BLaER1 treated with 17β-estradiol and CSF1 and Interleukin-3, amounts not matched to agents 10 nM and 100 nM (cell line): ENCODE measurements at regions not wholly inside any gene's neighbourhood (a gene's known extent, or its start where the extent isn't known, plus 50 kb on each side); places are given as distances from the start of the nearest gene placed in this dataset.

Source experiments
- H3K27ac ChIP-seq, 11 experiments: shearing (Covaris generic); formaldehyde crosslinking; 2 replicates each; pipeline ENCODE4 v1.8.1; 2022
- H3K27me3 ChIP-seq, 11 experiments: shearing (Covaris generic); formaldehyde crosslinking; 2 replicates each; pipeline ENCODE4 v1.8.1; 2022
- H3K36me3 ChIP-seq, 11 experiments: shearing (Covaris generic); formaldehyde crosslinking; 2 replicates each; pipeline ENCODE4 v1.8.1; 2022
- H3K4me1 ChIP-seq, 10 experiments: shearing (Covaris generic); formaldehyde crosslinking; 2 replicates each; pipeline ENCODE4 v1.8.1; 2022
- H3K4me2 ChIP-seq, 11 experiments: shearing (Covaris generic); formaldehyde crosslinking; 2 replicates each; pipeline ENCODE4 v1.8.1; 2022
- H3K4me3 ChIP-seq, 10 experiments: shearing (Covaris generic); formaldehyde crosslinking; 2 replicates each; pipeline ENCODE4 v1.8.1; 2022
- H3K9ac ChIP-seq, 11 experiments: shearing (Covaris generic); formaldehyde crosslinking; 2 replicates each; pipeline ENCODE4 v1.8.1; 2022
- H3K9me3 ChIP-seq, 11 experiments: shearing (Covaris generic); formaldehyde crosslinking; replicated peaks in 1 of 11; 2 replicates each; pipeline ENCODE4 v1.8.1; 2022
- H4K20me1 ChIP-seq, 11 experiments: shearing (Covaris generic); formaldehyde crosslinking; 2 replicates each; pipeline ENCODE4 v1.8.1; 2022
- Cebpa-rat ChIP-seq, 11 experiments: shearing (Covaris generic); IDR thresholded peaks; 2 replicates each; pipeline ENCODE4 v1.8.1; 2022

GRCh38 chr13:71087432-71087831 is 779.6 kb downstream of the DACH1 start:
- H3K27ac ChIP-seq = no peak overlapping the region
- H4K20me1 ChIP-seq = no peaks in the 10 kb centered on the region
- H3K9me3 ChIP-seq = 0 out of 22 replicates have a peak, but pooled peaks cover 0 to 4% (median 0%) of the 10 kb centered on the region in 11 experiments
- no peak overlapping the region for H3K9ac ChIP-seq
- no peaks in the 10 kb centered on the region for H3K4me1 ChIP-seq
- H3K4me2 ChIP-seq = no peak overlapping the region
- no peak for TF ChIP-seq Cebpa-rat (IDR thresholded peaks at IDR 0.05)
- no peaks in the 10 kb centered on the region for H3K27me3 ChIP-seq
- H3K4me3 ChIP-seq = no peak overlapping the region
- no peaks in the 10 kb centered on the region for H3K36me3 ChIP-seq

DNA sequence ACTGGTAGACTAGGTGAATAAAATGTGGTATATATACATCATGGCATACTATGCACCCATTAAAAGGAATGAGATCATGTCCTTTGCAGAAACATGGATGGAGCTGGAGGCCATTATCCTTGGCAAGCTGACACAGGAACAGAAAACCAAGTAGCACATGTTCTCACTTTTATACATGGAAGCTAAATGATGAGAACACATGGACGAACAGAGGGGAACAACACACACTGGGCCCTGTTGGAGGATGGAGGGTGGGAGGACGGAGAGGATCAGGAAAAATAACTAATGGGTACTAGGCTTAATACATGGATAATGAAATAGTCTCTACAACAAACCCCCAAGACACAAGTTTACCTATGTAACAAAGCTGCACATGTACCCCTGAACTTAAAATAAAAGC is 780.0 kb downstream of the DACH1 start:
- Histone ChIP-seq H3K4me3 (no peak overlapping the region), H3K4me2 (no peak overlapping the region), H3K27me3 (no peaks in the 10 kb centered on the region), H3K9ac (no peak overlapping the region), H3K36me3 (no peaks in the 10 kb centered on the region), H4K20me1 (no peaks in the 10 kb centered on the region), H3K4me1 (no peaks in the 10 kb centered on the region), H3K9me3 (0 out of 22 replicates have a peak, but pooled peaks cover 0 to 4% (median 0%) of the 10 kb centered on the region in 11 experiments), H3K27ac (no peak overlapping the region)
- TF ChIP-seq Cebpa-rat (IDR thresholded peaks at IDR 0.05) = no peak

DNA sequence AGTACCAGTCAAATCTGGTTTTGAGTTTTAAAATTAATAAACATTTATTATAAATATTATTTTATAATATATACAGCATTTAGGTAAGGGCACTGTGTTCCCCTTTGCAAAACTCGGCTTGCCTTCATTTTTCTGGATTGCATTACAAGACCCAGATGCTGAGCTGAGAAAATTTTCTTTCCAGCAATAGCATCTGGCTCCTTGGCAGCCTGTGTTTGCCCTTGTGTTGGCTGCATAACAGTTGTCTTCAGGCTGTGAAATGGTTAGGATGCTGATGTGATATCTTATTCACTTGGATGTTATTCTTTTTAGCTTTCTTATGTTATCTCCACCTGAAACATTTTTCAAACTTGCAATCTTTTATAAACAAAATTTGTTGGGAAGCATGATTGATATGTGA is 784.4 kb downstream of the DACH1 start:
- H4K20me1 ChIP-seq = no peaks in the 10 kb centered on the region
- no peaks in the 10 kb centered on the region for H3K4me1 ChIP-seq
- H3K4me2 ChIP-seq = no peak overlapping the region
- no peaks in the 10 kb centered on the region for H3K36me3 ChIP-seq
- H3K27ac ChIP-seq = no peak overlapping the region
- H3K9me3 ChIP-seq = no peaks in the 10 kb centered on the region
- no peak for TF ChIP-seq Cebpa-rat (IDR thresholded peaks at IDR 0.05)
- H3K9ac ChIP-seq = no peak overlapping the region
- no peaks in the 10 kb centered on the region for H3K27me3 ChIP-seq
- no peak overlapping the region for H3K4me3 ChIP-seq

- Histone ChIP-seq H3K9me3 (no peaks in the 10 kb centered on the region), H3K36me3 (no peaks in the 10 kb centered on the region), H3K27me3 (no peaks in the 10 kb centered on the region), H3K4me3 (no peak overlapping the region), H3K4me2 (no peak overlapping the region), H3K4me1 (no peaks in the 10 kb centered on the region), H4K20me1 (no peaks in the 10 kb centered on the region), H3K9ac (no peak overlapping the region), H3K27ac (no peak overlapping the region)
- TF ChIP-seq Cebpa-rat (IDR thresholded peaks at IDR 0.05) = no peak
These were observed 787.4 kb downstream of the DACH1 start for GRCh38 chr13:71079638-71080037.

- Histone ChIP-seq H3K9me3 (0 out of 22 replicates have a peak, but pooled peaks cover 0 to 4% (median 0%) of the 10 kb centered on the region in 11 experiments), H3K4me2 (no peak overlapping the region), H3K27ac (no peak overlapping the region), H3K4me1 (no peaks in the 10 kb centered on the region), H3K27me3 (no peaks in the 10 kb centered on the region), H3K36me3 (no peaks in the 10 kb centered on the region), H4K20me1 (no peaks in the 10 kb centered on the region), H3K9ac (no peak overlapping the region), H3K4me3 (no peak overlapping the region)
- no peak for TF ChIP-seq Cebpa-rat (IDR thresholded peaks at IDR 0.05)
These were observed 799.0 kb downstream of the DACH1 start for GRCh38 chr13:71068041-71068440.

DNA sequence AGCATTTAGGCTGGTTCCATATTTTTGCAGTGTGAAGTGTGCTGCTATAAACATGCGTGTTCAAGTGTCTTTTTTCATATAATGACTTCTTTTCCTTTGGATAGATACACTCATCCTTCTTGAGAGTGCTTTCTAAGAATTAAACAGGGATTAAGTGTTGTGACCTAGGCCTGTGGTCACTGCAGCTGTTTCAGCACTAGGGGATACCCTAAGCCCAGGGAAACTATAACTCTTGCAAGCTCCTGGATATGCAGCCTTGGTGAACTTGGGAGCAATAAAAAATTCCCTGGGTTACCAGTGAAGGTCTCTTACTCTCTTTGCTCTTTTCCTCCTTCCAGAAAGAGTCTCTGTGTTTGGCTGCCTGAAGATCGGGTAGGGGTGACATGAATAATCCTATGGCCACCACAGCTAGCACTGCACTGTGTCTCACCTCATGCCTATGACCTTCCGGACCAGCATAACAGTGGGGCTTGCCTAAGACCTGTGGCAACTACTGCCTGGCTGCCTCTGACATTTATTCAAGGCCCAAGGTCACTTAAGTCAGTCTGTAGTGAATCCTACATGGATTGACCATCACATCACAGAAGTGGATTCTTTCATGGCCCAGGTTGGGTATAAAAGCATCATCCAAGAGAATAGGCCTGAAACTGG is 799.7 kb downstream of the DACH1 start:
- H3K27me3 ChIP-seq = no peaks in the 10 kb centered on the region
- no peak for TF ChIP-seq Cebpa-rat (IDR thresholded peaks at IDR 0.05)
- H3K9me3 ChIP-seq = peaks cover 0 to 6% (median 2%) of the 10 kb centered on the region in 11 experiments; a peak in 7 of 22 replicates
- H3K9ac ChIP-seq = no peak overlapping the region
- H4K20me1 ChIP-seq = no peaks in the 10 kb centered on the region
- no peaks in the 10 kb centered on the region for H3K4me1 ChIP-seq
- H3K27ac ChIP-seq = no peak overlapping the region
- H3K4me3 ChIP-seq = no peak overlapping the region
- no peaks in the 10 kb centered on the region for H3K36me3 ChIP-seq
- H3K4me2 ChIP-seq = no peak overlapping the region

DNA sequence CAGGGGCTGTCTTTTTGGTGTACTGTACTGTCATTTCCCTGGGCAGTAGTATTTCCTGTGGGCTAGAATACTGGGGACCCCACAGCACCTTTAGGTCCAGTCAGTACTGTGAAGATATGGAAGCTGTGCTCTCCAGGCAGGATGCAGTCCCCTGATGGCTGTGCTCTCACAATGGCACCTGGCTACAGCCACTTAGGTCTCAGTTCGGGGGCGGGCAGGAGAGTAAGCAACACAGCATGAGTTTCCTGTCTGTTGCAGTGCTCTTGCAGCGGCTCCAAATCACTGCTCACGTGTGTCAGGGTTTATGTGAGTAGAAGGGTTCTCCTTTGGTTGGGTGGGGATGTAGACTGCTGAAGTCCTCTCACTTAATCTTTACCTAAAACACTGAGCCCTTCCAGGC is 810.4 kb downstream of the DACH1 start:
- H3K36me3 ChIP-seq = no peaks in the 10 kb centered on the region; a peak in 1 of 22 replicates
- no peaks in the 10 kb centered on the region for H4K20me1 ChIP-seq
- no peak overlapping the region for H3K27ac ChIP-seq
- H3K4me3 ChIP-seq = no peak overlapping the region
- peaks cover 0 to 14% (median 6%) of the 10 kb centered on the region in 10 experiments; a peak in 7 of 20 replicates for H3K4me1 ChIP-seq
- H3K9me3 ChIP-seq = peaks cover 9 to 30% (median 18%) of the 10 kb centered on the region in 11 experiments; a peak in 21 of 22 replicates
- 0 out of 22 replicates have a peak overlapping the region, but pooled peaks of 2 of the 11 experiments have one; percentile 4 to 10 for H3K4me2 ChIP-seq
- no peak for TF ChIP-seq Cebpa-rat (IDR thresholded peaks at IDR 0.05)
- no peak overlapping the region for H3K9ac ChIP-seq
- no peaks in the 10 kb centered on the region for H3K27me3 ChIP-seq

- no peaks in the 10 kb centered on the region; a peak in 1 of 22 replicates for H3K36me3 ChIP-seq
- H3K4me3 ChIP-seq = no peak overlapping the region
- H3K27ac ChIP-seq = no peak overlapping the region
- H3K4me2 ChIP-seq = peak overlapping the region in 5 of 11 experiments; percentile 4 to 22 (median 10); a peak in 4 of 22 replicates
- TF ChIP-seq Cebpa-rat (IDR thresholded peaks at IDR 0.05) = no peak
- H4K20me1 ChIP-seq = no peaks in the 10 kb centered on the region
- H3K9me3 ChIP-seq = peaks cover 9 to 25% (median 17%) of the 10 kb centered on the region in 11 experiments; a peak in 20 of 22 replicates
- H3K27me3 ChIP-seq = no peaks in the 10 kb centered on the region
- H3K4me1 ChIP-seq = peaks cover 0 to 14% (median 6%) of the 10 kb centered on the region in 10 experiments; a peak in 7 of 20 replicates
- H3K9ac ChIP-seq = no peak overlapping the region
These were observed 811.4 kb downstream of the DACH1 start for GRCh38 chr13:71055644-71056043.

DNA sequence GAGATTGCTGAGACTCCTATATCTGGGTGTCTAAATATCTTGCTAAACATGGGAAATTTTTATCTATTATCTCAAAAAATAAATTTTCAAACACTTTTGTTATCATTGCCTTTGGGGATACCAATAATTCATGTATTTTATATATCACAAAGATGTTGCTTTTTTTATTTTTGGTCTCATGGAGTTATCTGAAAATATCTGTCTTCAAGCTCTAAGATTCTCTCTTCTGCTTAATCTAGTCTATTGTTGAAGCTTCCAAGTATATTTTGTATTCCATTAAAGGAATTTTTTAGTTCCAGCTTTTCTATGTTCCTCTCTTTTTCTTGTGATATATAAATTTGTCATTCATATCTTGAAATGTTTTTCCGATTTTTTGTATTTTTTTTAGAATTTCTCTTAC is 812.0 kb downstream of the DACH1 start:
- H3K4me3 ChIP-seq = no peak overlapping the region
- no peak overlapping the region for H3K4me2 ChIP-seq
- H3K36me3 ChIP-seq = no peaks in the 10 kb centered on the region; a peak in 1 of 22 replicates
- H3K27ac ChIP-seq = no peak overlapping the region
- peaks cover 0 to 14% (median 6%) of the 10 kb centered on the region in 10 experiments; a peak in 7 of 20 replicates for H3K4me1 ChIP-seq
- H3K27me3 ChIP-seq = no peaks in the 10 kb centered on the region
- no peak overlapping the region for H3K9ac ChIP-seq
- H3K9me3 ChIP-seq = peaks cover 9 to 25% (median 17%) of the 10 kb centered on the region in 11 experiments; a peak in 20 of 22 replicates
- TF ChIP-seq Cebpa-rat (IDR thresholded peaks at IDR 0.05) = no peak
- no peaks in the 10 kb centered on the region for H4K20me1 ChIP-seq

DNA sequence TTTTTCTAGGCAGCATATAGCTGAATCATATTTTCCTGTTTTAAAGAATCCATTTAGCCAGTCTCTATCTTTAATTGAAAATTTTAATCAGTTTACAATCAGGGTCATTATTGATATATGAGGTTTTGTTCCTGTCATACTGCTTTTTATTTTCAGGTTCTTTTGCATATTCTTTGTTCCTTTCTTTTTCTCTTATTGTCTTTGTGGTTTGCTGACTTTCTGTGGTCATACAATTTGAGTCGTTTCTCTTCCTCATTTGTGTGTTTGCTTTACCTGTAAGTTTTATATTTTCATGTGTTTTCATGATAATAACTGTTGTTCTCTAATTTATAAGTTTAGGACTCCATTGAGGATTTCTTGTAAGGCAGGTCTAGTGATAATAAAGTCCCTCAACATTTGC is 812.6 kb downstream of the DACH1 start:
- H3K9ac ChIP-seq = no peak overlapping the region
- no peak overlapping the region for H3K27ac ChIP-seq
- H3K27me3 ChIP-seq = no peaks in the 10 kb centered on the region
- TF ChIP-seq Cebpa-rat (IDR thresholded peaks at IDR 0.05) = no peak
- peaks cover 9 to 25% (median 17%) of the 10 kb centered on the region in 11 experiments; a peak in 20 of 22 replicates for H3K9me3 ChIP-seq
- no peak overlapping the region for H3K4me3 ChIP-seq
- no peak overlapping the region for H3K4me2 ChIP-seq
- H4K20me1 ChIP-seq = no peaks in the 10 kb centered on the region
- peaks cover 0 to 14% (median 6%) of the 10 kb centered on the region in 10 experiments; a peak in 7 of 20 replicates for H3K4me1 ChIP-seq
- no peaks in the 10 kb centered on the region; a peak in 1 of 22 replicates for H3K36me3 ChIP-seq
